Liver (tissue), 8 donors: ENCODE measurements at regions not wholly inside any gene's neighbourhood (a gene's known extent, or its start where the extent isn't known, plus 50 kb on each side); places are given as distances from the start of the nearest gene placed in this dataset.

Experiments used
- DNase-seq: peaks from one replicate; pipeline ENCODE4 v3.0.0-alpha.2; 2017; ENCODE audit warnings: low spot score
- H3K27ac ChIP-seq, 2 donors: one replicate each; pipeline ENCODE4 v1.7.0; 2013; ENCODE audit warnings: inconsistent platforms in 2 of 2, low read length in 2 of 2, control low read depth in 1 of 2, low read depth in 1 of 2, mild to moderate bottlenecking in 1 of 2
- H3K27me3 ChIP-seq, 4 donors: one replicate each; pipeline versions ENCODE4 v1.6.1 to v1.7.0; 2013; ENCODE audit warnings: low read length in 3 of 4, inconsistent platforms in 1 of 4, mild to moderate bottlenecking in 1 of 4, moderate library complexity in 1 of 4; ENCODE audit not compliant: control insufficient read depth in 4 of 4, insufficient read depth in 4 of 4
- H3K36me3 ChIP-seq, 4 donors: one replicate each; pipeline versions ENCODE4 v1.6.1 to v1.7.0; 2013; ENCODE audit warnings: low read length in 3 of 4, mild to moderate bottlenecking in 3 of 4, low read depth in 1 of 4, moderate library complexity in 1 of 4; ENCODE audit not compliant: control insufficient read depth in 4 of 4, insufficient read depth in 3 of 4
- H3K4me1 ChIP-seq, 4 donors: one replicate each; pipeline versions ENCODE4 v1.6.1 to v1.7.0; 2013; ENCODE audit warnings: low read length in 3 of 4, mild to moderate bottlenecking in 3 of 4, moderate library complexity in 1 of 4; ENCODE audit not compliant: control insufficient read depth in 4 of 4, insufficient read depth in 4 of 4
- H3K4me3 ChIP-seq, 3 donors: one replicate each; pipeline versions ENCODE4 v1.6.1 to v1.7.0; 2013; ENCODE audit warnings: low read length in 3 of 3, control low read depth in 1 of 3, low read depth in 1 of 3, mild to moderate bottlenecking in 1 of 3
- H3K9ac ChIP-seq, 2 donors: one replicate each; pipeline ENCODE4 v1.7.0; 2013; ENCODE audit warnings: low read length in 2 of 2, mild to moderate bottlenecking in 2 of 2, moderate library complexity in 2 of 2, control low read depth in 1 of 2, low read depth in 1 of 2
- H3K9me3 ChIP-seq, 4 donors: one replicate each; pipeline versions ENCODE4 v1.6.1 to v1.7.0; 2013; ENCODE audit warnings: low read length in 3 of 4; ENCODE audit not compliant: control insufficient read depth in 4 of 4
- EGR1 ChIP-seq, 2 donors: IDR thresholded peaks; 2 replicates each; pipeline ENCODE4 v1.6.1; 2016 to 2018; ENCODE audit warnings: antibody characterized with exemption in 2 of 2, low read depth in 2 of 2
- FOXA2 ChIP-seq: IDR thresholded peaks from 2 replicates; pipeline ENCODE4 v1.6.1; 2016; ENCODE audit warnings: antibody characterized with exemption
- GABPA ChIP-seq, 2 donors: IDR thresholded peaks in 1 of 2; conservative IDR thresholded peaks in 1 of 2; 2 replicates each; pipeline ENCODE4 v1.6.1; 2016; ENCODE audit warnings: antibody characterized with exemption in 2 of 2, mild to moderate bottlenecking in 1 of 2, moderate library complexity in 1 of 2
- HNF4A ChIP-seq, 2 donors: conservative IDR thresholded peaks; 2 replicates each; pipeline ENCODE4 v1.6.1; 2016; ENCODE audit warnings: antibody characterized with exemption in 2 of 2, mild to moderate bottlenecking in 2 of 2
- HNF4G ChIP-seq: IDR thresholded peaks from 2 replicates; pipeline ENCODE4 v1.6.1; 2016; ENCODE audit warnings: antibody characterized with exemption
- JUND ChIP-seq, 2 donors: IDR thresholded peaks; 2 replicates each; pipeline ENCODE4 v1.6.1; 2016; ENCODE audit warnings: antibody characterized with exemption in 2 of 2
- MAX ChIP-seq: IDR thresholded peaks from 2 replicates; pipeline ENCODE4 v1.6.1; 2016; ENCODE audit warnings: antibody characterized with exemption
- NR2F2 ChIP-seq: IDR thresholded peaks from 2 replicates; pipeline ENCODE4 v1.6.1; 2016; ENCODE audit warnings: antibody characterized with exemption
- RAD21 ChIP-seq, 2 donors: IDR thresholded peaks; 2 replicates each; pipeline ENCODE4 v1.6.1; 2016; ENCODE audit warnings: antibody characterized with exemption in 2 of 2, mild to moderate bottlenecking in 2 of 2
- REST ChIP-seq: IDR thresholded peaks from 2 replicates; pipeline ENCODE4 v1.6.1; 2016; ENCODE audit warnings: antibody characterized with exemption, mild to moderate bottlenecking
- RXRA ChIP-seq, 2 donors: IDR thresholded peaks; 2 replicates each; pipeline ENCODE4 v1.6.1; 2017 to 2018; ENCODE audit warnings: antibody characterized with exemption in 2 of 2, mild to moderate bottlenecking in 1 of 2
- SP1 ChIP-seq: IDR thresholded peaks from 2 replicates; pipeline ENCODE4 v1.6.1; 2018; ENCODE audit warnings: antibody characterized with exemption, mild to moderate bottlenecking
- TAF1 ChIP-seq: conservative IDR thresholded peaks from 2 replicates; pipeline ENCODE4 v1.6.1; 2016; ENCODE audit warnings: antibody characterized with exemption, mild to moderate bottlenecking
- YY1 ChIP-seq: IDR thresholded peaks from 2 replicates; pipeline ENCODE4 v1.6.1; 2016; ENCODE audit warnings: antibody characterized with exemption, mild to moderate bottlenecking
- ZBTB33 ChIP-seq: IDR thresholded peaks from 2 replicates; pipeline ENCODE4 v1.6.1; 2016; ENCODE audit warnings: antibody characterized with exemption
- WGBS: extraction: QIAGEN DNeasy Blood & Tissue Kit; methylation state at CpG from one replicate; pipeline ENCODE4 v1.1.7; 2013; 5-methylcytosine and 5-hydroxymethylcytosine counted together
- TF ChIP-seq, protein P1 (sequence below): IDR thresholded peaks from 2 replicates; pipeline ENCODE4 v1.6.1; 2016; ENCODE audit warnings: antibody characterized with exemption
- TF ChIP-seq, protein P2 (sequence below): fragments of 150-350 bp; IDR thresholded peaks from 2 replicates; pipeline ENCODE4 v1.5.1; 2017; ENCODE audit warnings: improper control_type of control experiment, low read depth, low read length; ENCODE audit not compliant: missing input control
- donor health status: healthy.
- donor health status: healthy.
- donor health status: healthy.
- donor health status: healthy.
- donor health status: healthy.

- Histone ChIP-seq H3K9ac (no peak overlapping the region), H3K36me3 (no peaks in the 10 kb centered on the region), H3K4me3 (no peak overlapping the region), H3K9me3 (no peaks in the 10 kb centered on the region), H3K27me3 (no peaks in the 10 kb centered on the region), H3K4me1 (no peaks in the 10 kb centered on the region), H3K27ac (no peak overlapping the region)
- no peak for DNase-seq
- WGBS = 93% methylated on average over 25 of the region's 25 CpGs
- TF ChIP-seq RXRA (IDR thresholded peaks at IDR 0.05) = no peak
- TF ChIP-seq JUND (IDR thresholded peaks at IDR 0.05) = no peak
- no peak for TF ChIP-seq EGR1 (IDR thresholded peaks at IDR 0.05; ENCODE audit: low read depth in 2 of 2)
- TF ChIP-seq SP1 = no peak
- TF ChIP-seq MAX = no peak
- TF ChIP-seq REST = no peak
- TF ChIP-seq ZBTB33 = no peak
- TF ChIP-seq, protein P1, sequence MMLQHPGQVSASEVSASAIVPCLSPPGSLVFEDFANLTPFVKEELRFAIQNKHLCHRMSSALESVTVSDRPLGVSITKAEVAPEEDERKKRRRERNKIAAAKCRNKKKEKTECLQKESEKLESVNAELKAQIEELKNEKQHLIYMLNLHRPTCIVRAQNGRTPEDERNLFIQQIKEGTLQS = no peak
- TF ChIP-seq FOXA2 = no peak
These were observed 1179.8 kb downstream of the BRD1 start for GRCh38 chr22:48647606-48648515.

GRCh38 chr22:48647051-48647450 lies 1180.6 kb downstream of the BRD1 start:
- 89% methylated on average over 13 of the region's 13 CpGs for WGBS
- no peaks in the 10 kb centered on the region for H3K36me3 ChIP-seq
- H3K9ac ChIP-seq = no peak overlapping the region
- H3K9me3 ChIP-seq = no peaks in the 10 kb centered on the region
- no peaks in the 10 kb centered on the region for H3K27me3 ChIP-seq
- DNase-seq = no peak
- no peak overlapping the region for H3K4me3 ChIP-seq
- no peaks in the 10 kb centered on the region for H3K4me1 ChIP-seq
- H3K27ac ChIP-seq = no peak overlapping the region
- TF ChIP-seq MAX (no peak), YY1 (no peak), SP1 (no peak), EGR1 (IDR thresholded peaks at IDR 0.05; ENCODE audit: low read depth in 2 of 2) (no peak), JUND (IDR thresholded peaks at IDR 0.05) (no peak), REST (no peak), TAF1 (no peak), FOXA2 (no peak), GABPA (IDR thresholded peaks at IDR 0.05 in 1 of 2, conservative IDR thresholded peaks at IDR 0.05 in 1 of 2) (no peak), RXRA (IDR thresholded peaks at IDR 0.05) (no peak), NR2F2 (no peak), HNF4G (no peak), HNF4A (conservative IDR thresholded peaks at IDR 0.05) (no peak), RAD21 (IDR thresholded peaks at IDR 0.05) (no peak)
- TF ChIP-seq, protein P1 = no peak
- TF ChIP-seq, protein P2, sequence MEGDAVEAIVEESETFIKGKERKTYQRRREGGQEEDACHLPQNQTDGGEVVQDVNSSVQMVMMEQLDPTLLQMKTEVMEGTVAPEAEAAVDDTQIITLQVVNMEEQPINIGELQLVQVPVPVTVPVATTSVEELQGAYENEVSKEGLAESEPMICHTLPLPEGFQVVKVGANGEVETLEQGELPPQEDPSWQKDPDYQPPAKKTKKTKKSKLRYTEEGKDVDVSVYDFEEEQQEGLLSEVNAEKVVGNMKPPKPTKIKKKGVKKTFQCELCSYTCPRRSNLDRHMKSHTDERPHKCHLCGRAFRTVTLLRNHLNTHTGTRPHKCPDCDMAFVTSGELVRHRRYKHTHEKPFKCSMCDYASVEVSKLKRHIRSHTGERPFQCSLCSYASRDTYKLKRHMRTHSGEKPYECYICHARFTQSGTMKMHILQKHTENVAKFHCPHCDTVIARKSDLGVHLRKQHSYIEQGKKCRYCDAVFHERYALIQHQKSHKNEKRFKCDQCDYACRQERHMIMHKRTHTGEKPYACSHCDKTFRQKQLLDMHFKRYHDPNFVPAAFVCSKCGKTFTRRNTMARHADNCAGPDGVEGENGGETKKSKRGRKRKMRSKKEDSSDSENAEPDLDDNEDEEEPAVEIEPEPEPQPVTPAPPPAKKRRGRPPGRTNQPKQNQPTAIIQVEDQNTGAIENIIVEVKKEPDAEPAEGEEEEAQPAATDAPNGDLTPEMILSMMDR = no peak
